Keratinocyte (primary cell): ENCODE measurements at regions not wholly inside any gene's neighbourhood (a gene's known extent, or its start where the extent isn't known, plus 50 kb on each side); places are given as distances from the start of the nearest gene placed in this dataset.

ENCODE experiments used
- DNase-seq: peaks from one replicate; pipeline ENCODE4 v3.0.0-alpha.2; 2011; ENCODE audit warnings: low read depth, missing footprints, low spot score
- FAIRE-seq: peaks from 2 replicates; lab custom pipeline; 2011; peaks lifted over from hg19 to GRCh38; lab: Jason Lieb, UNC
- H2AFZ ChIP-seq: 2 replicates; pipeline ENCODE4 v1.6.0; 2012; ENCODE audit warnings: low read length, control low read depth, inconsistent platforms; ENCODE audit not compliant: control insufficient read depth
- H3K27ac ChIP-seq: 2 replicates; pipeline ENCODE4 v1.5.1; 2011; ENCODE audit warnings: low read length; ENCODE audit not compliant: control insufficient read depth, insufficient read depth
- H3K27me3 ChIP-seq: 3 replicates; pipeline ENCODE4 v1.6.0; 2011; ENCODE audit warnings: low read length; ENCODE audit not compliant: control insufficient read depth, insufficient read depth; ENCODE audit errors: extremely low read depth
- H3K36me3 ChIP-seq, 2 experiments: 2 replicates in 1 of 2; 3 replicates in 1 of 2; pipeline ENCODE4 v1.5.1; 2011; ENCODE audit warnings: low read length in 2 of 2, mild to moderate bottlenecking in 1 of 2; ENCODE audit not compliant: control insufficient read depth in 2 of 2, insufficient read depth in 2 of 2; ENCODE audit errors: extremely low read depth in 1 of 2
- H3K4me1 ChIP-seq: 3 replicates; pipeline ENCODE4 v1.5.1; 2011; ENCODE audit warnings: low read length; ENCODE audit not compliant: control insufficient read depth, insufficient read depth; ENCODE audit errors: extremely low read depth
- H3K4me2 ChIP-seq: 3 replicates; pipeline ENCODE4 v1.6.0; 2011; ENCODE audit warnings: low read depth, low read length; ENCODE audit not compliant: control insufficient read depth, insufficient read depth; ENCODE audit errors: extremely low read depth
- H3K4me3 ChIP-seq, 3 experiments: fragments of 200-600 bp in 1 of 3; sonication (generic) in 1 of 3; 2 replicates in 2 of 3; 3 replicates in 1 of 3; pipeline ENCODE4 v1.5.1; 2011 to 2016; ENCODE audit warnings: low read length in 3 of 3, mild to moderate bottlenecking in 3 of 3, control low read depth in 2 of 3, inconsistent platforms in 1 of 3, low read depth in 1 of 3, mixed read lengths in 1 of 3, mixed run types in 1 of 3, moderate library complexity in 1 of 3; ENCODE audit not compliant: control insufficient read depth in 2 of 3, insufficient read depth in 2 of 3; ENCODE audit errors: extremely low read depth in 1 of 3
- H3K79me2 ChIP-seq: 2 replicates; pipeline ENCODE4 v1.6.0; 2012; ENCODE audit warnings: low read length; ENCODE audit not compliant: control insufficient read depth, insufficient read depth
- H3K9ac ChIP-seq: 3 replicates; pipeline ENCODE4 v1.6.0; 2011; ENCODE audit warnings: low read length; ENCODE audit not compliant: control insufficient read depth, insufficient read depth; ENCODE audit errors: extremely low read depth
- H3K9me1 ChIP-seq: 3 replicates; pipeline ENCODE4 v1.6.0; 2011; ENCODE audit warnings: low read length; ENCODE audit not compliant: control insufficient read depth, insufficient read depth; ENCODE audit errors: extremely low read depth
- H3K9me3 ChIP-seq: 2 replicates; pipeline ENCODE4 v1.5.1; 2012; ENCODE audit warnings: low read depth, low read length; ENCODE audit not compliant: control insufficient read depth
- H4K20me1 ChIP-seq: 3 replicates; pipeline ENCODE4 v1.6.0; 2011; ENCODE audit warnings: low read length; ENCODE audit not compliant: control insufficient read depth, insufficient read depth; ENCODE audit errors: extremely low read depth
- CTCF ChIP-seq, 3 experiments: IDR thresholded peaks in 1 of 3; conservative IDR thresholded peaks in 1 of 3; optimal IDR thresholded peaks in 1 of 3; 2 replicates in 2 of 3; 3 replicates in 1 of 3; pipeline versions ENCODE3 to v1.5.1; 2011; ENCODE audit warnings: low read length in 3 of 3, mild to moderate bottlenecking in 3 of 3, moderate library complexity in 2 of 3, control low read depth in 1 of 3, inconsistent platforms in 1 of 3; ENCODE audit not compliant: insufficient read depth in 2 of 3; ENCODE audit errors: extremely low read depth in 1 of 3
- EZH2 ChIP-seq: IDR thresholded peaks from one replicate; pipeline ENCODE4 v1.6.1; 2012; ENCODE audit warnings: inconsistent platforms, mild to moderate bottlenecking, low read length, moderate library complexity
- dilution Hi-C: fragments of 300-500 bp; cut with MboI; formaldehyde crosslinking; loops from one replicate; pipeline ENCODE4 v1.7.0; 2020; ENCODE audit warnings: low sequenced_read_pairs; ENCODE audit not compliant: extremely low pct_ligation_motif_present

DNA sequence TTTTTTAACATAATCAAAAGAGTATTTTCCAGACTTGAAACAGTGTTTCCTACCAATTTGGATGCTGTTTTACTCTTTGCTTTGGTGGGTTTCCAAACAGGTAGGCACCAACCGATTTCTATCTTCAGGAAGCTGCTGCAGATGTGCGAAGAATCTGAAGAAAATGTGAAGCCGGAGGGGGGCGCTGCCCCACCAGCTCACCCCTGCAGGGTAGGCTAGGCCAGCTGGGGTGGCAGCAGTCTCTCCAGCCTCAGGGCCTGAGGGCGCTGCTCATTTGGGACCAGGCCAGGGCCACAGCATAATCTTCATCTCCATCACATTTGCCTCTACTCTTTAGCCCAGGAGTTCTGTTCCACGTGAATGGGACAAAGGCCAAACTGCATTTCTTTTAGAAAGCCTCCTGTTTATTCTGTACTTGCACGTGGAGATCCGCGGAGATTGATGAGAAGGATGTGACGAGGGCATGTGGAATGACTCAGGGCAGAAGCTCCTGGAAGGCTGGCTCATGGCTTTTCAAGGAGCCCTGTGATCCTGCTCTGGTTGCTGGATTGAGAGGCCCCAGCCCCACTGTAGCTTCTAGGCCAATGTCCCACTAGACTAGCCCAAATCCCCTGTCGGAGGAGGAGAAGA lies 84.2 kb upstream of the FAM136A start:
- Histone ChIP-seq H2AFZ (no peak overlapping the region), H3K4me2 (no peak overlapping the region), H3K36me3 (no peaks in the 10 kb centered on the region), H4K20me1 (no peaks in the 10 kb centered on the region), H3K27me3 (no peaks in the 10 kb centered on the region), H3K4me1 (peaks cover 55% of the 10 kb centered on the region), H3K9me3 (peaks cover 6% of the 10 kb centered on the region), H3K79me2 (no peaks in the 10 kb centered on the region), H3K9ac (no peak overlapping the region), H3K4me3 (no peak overlapping the region), H3K9me1 (no peaks in the 10 kb centered on the region), H3K27ac (peak overlapping the region; percentile 2)
- no peak for DNase-seq
- TF ChIP-seq CTCF (optimal IDR thresholded peaks at IDR 0.05 in 1 of 3, IDR thresholded peaks at IDR 0.05 in 1 of 3, conservative IDR thresholded peaks at IDR 0.05 in 1 of 3; ENCODE audit: extremely low read depth in 1 of 3, insufficient read depth in 2 of 3, low read length in 3 of 3), result no peak
- dilution Hi-C loops, result no loop called here
- peak; percentile 69 for FAIRE-seq

- H3K4me1 ChIP-seq, result peaks cover 58% of the 10 kb centered on the region
Measured at GRCh38 chr2:70385204-70385603, 83.3 kb upstream of the FAM136A start.

More at GRCh38 chr2:70385204-70385603, 83.3 kb upstream of the FAM136A start:
- Histone ChIP-seq H3K4me3 (no peak overlapping the region), H4K20me1 (no peaks in the 10 kb centered on the region), H3K27me3 (no peaks in the 10 kb centered on the region), H3K9me3 (peaks cover 6% of the 10 kb centered on the region), H3K9me1 (no peaks in the 10 kb centered on the region), H3K9ac (no peak overlapping the region), H3K79me2 (no peaks in the 10 kb centered on the region), H2AFZ (no peak overlapping the region), H3K27ac (no peak overlapping the region), H3K4me2 (no peak overlapping the region), H3K36me3 (no peaks in the 10 kb centered on the region)
- dilution Hi-C loops, result no loop called here
- TF ChIP-seq CTCF (optimal IDR thresholded peaks at IDR 0.05 in 1 of 3, IDR thresholded peaks at IDR 0.05 in 1 of 3, conservative IDR thresholded peaks at IDR 0.05 in 1 of 3; ENCODE audit: extremely low read depth in 1 of 3, insufficient read depth in 2 of 3, low read length in 3 of 3), result no peak
- TF ChIP-seq EZH2, result no peak
- DNase-seq (no peak), FAIRE-seq (peak; percentile 69)
